HL-60 (cell line): ENCODE measurements at regions not wholly inside any gene's neighbourhood (a gene's known extent, or its start where the extent isn't known, plus 50 kb on each side); places are given as distances from the start of the nearest gene placed in this dataset.

Source experiments
- DNase-seq, 2 experiments: peaks; one replicate each; pipeline ENCODE4 v3.0.0-alpha.2; 2010 to 2020; ENCODE audit warnings: low read depth in 1 of 2, low spot score in 1 of 2
- H3K27ac ChIP-seq: fragments of 250-450 bp; sonication (Bioruptor Pico); replicated peaks from 2 replicates; pipeline ENCODE4 v1.5.1; 2020; ENCODE audit warnings: mild to moderate bottlenecking, moderate library complexity
- H3K27me3 ChIP-seq: fragments of 250-450 bp; sonication (Bioruptor Pico); 2 replicates; pipeline ENCODE4 v1.5.1; 2021; ENCODE audit warnings: mild to moderate bottlenecking, moderate library complexity; ENCODE audit not compliant: insufficient read depth, poor library complexity, severe bottlenecking
- H3K4me3 ChIP-seq: replicated peaks from 2 replicates; pipeline ENCODE4 v1.5.1; 2011; ENCODE audit warnings: mild to moderate bottlenecking, control low read depth, low read length; ENCODE audit not compliant: insufficient read depth
- CTCF ChIP-seq: IDR thresholded peaks from one replicate; pipeline ENCODE4 v1.5.1; 2011; ENCODE audit warnings: low read length, control low read depth, inconsistent platforms; ENCODE audit not compliant: insufficient read depth
- GABPA ChIP-seq: IDR thresholded peaks from 2 replicates; pipeline ENCODE4 v1.6.1; 2012; ENCODE audit warnings: low read depth
- POLR2AphosphoS5 ChIP-seq: IDR thresholded peaks from 2 replicates; pipeline ENCODE4 v1.6.1; 2012; ENCODE audit warnings: low read depth
- REST ChIP-seq: IDR thresholded peaks from 2 replicates; pipeline ENCODE4 v1.6.1; 2012; ENCODE audit warnings: low read depth; ENCODE audit not compliant: insufficient replicate concordance
- SPI1 ChIP-seq: IDR thresholded peaks from 2 replicates; pipeline ENCODE4 v1.6.1; 2012; ENCODE audit warnings: low read depth, mild to moderate bottlenecking, borderline replicate concordance

DNA sequence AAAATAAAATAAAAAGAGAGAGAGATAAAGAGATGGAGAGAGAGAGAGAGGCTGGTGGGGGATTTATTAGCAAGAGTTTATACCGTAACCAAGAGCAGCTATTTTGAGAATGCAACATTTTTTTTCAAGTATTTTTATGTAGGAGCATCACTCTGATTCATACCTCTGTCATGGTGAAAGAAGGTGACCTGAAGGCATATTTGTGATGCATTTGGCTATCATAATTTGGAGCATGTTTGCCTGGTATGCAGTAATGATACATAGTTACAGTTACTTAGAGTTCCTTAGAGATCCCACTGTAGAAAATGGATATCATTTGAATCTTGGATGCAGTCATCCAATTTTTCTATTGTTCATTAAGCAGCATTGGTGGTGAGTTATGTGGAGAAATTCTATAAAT is 1472.4 kb downstream of the SI start:
- Histone ChIP-seq H3K27ac (no peak overlapping the region), H3K27me3 (no peaks in the 10 kb centered on the region), H3K4me3 (no peak overlapping the region)
- TF ChIP-seq GABPA (no peak), SPI1 (no peak), CTCF (no peak), REST (no peak), POLR2AphosphoS5 (no peak)
- DNase-seq = no peak

DNA sequence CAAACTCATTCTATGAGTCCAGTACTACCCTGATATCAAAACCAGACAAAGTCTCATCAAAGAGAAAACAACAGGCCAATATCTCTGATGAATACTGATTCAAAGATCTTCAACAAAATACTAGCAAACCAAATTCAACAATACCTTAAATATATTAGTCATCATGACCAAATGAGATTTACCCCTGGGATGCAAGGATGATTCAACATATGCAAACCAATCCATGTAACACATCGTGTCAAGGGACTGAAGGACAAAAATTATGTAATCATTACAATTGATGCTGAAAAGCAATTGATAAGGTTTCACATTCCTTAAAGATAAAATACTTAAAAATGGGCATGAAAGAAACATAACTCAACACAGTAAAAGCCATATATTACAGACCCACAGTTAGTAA is 1476.9 kb downstream of the SI start:
- no peak for TF ChIP-seq POLR2AphosphoS5
- no peak for TF ChIP-seq REST
- no peak for TF ChIP-seq GABPA
- TF ChIP-seq CTCF = no peak
- no peak for TF ChIP-seq SPI1
- H3K4me3 ChIP-seq = no peak overlapping the region
- no peaks in the 10 kb centered on the region for H3K27me3 ChIP-seq
- no peak overlapping the region for H3K27ac ChIP-seq
- no peak for DNase-seq

DNA sequence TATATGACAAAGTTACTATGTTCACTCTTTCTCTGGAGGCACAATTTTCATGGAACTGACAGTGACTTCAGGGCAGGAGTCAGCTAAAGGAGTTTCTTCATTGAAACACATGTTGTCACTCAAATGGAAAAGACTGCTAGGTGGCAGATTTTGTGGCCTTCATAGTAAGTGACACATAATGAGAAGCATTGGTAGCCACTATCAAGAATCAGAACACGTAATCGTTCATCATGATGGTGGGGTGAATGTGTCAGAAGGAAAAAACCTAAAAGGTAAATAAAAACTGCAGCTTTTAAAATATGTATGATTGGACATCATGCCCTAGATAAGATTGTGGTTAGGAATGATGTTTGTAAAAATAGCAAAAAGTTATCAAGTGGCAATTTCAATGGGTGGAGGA is 1491.0 kb downstream of the SI start:
- Histone ChIP-seq H3K27ac (no peak overlapping the region), H3K27me3 (no peaks in the 10 kb centered on the region), H3K4me3 (no peak overlapping the region)
- TF ChIP-seq SPI1 (no peak), POLR2AphosphoS5 (no peak), CTCF (no peak), GABPA (no peak), REST (no peak)
- no peak for DNase-seq
